ENCODE measurements at regions not wholly inside any gene's neighbourhood (a gene's known extent, or its start where the extent isn't known, plus 50 kb on each side); places are given as distances from the start of the nearest gene placed in this dataset.

DNA sequence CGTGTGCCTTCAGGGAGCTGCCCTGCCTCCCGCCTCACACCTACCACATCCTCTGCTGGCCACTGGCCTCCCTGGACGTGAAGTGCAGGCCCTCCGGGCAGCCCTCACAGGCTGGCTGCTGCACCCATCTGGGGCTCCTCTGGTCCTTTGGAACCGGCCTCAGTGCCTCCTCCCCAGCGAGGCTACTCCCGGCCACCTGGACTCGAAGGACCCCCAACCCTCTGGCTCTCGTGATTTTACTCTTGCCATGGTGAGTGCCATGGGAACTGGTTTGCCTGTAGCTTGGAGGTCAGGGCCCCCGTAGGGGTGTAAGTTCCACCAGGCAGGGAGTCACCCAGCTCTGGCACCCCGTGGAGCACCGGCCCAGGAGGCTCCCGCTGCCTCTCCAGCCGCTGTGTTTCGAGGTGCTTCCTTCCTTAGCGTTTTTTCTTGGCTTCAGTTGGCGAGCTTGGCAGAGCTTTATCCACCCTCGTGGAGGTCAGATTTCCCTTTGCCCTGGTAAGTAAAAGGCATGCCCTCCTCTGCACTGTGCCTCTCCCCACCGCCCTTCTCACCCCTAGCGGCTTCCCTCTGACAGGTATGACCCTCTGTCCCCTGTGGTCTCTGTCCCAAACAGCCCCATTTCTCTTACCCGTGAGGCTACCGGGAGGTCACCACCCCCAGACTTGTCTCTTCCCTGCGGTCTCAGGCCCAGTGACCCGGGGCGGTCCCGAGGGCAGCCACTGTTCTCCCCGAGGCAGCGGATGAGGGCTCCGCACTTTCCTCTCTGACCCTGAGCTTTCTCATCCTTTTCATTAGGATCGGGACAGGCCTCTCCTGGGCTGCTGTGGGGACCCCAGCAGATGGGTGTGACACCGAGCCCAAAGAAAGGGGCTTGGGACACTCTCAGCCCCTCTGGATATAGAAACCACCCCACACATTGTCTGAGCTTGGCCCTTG, 203.1 kb upstream of the C14orf180 start:
- TF ChIP-seq, protein P1, sequence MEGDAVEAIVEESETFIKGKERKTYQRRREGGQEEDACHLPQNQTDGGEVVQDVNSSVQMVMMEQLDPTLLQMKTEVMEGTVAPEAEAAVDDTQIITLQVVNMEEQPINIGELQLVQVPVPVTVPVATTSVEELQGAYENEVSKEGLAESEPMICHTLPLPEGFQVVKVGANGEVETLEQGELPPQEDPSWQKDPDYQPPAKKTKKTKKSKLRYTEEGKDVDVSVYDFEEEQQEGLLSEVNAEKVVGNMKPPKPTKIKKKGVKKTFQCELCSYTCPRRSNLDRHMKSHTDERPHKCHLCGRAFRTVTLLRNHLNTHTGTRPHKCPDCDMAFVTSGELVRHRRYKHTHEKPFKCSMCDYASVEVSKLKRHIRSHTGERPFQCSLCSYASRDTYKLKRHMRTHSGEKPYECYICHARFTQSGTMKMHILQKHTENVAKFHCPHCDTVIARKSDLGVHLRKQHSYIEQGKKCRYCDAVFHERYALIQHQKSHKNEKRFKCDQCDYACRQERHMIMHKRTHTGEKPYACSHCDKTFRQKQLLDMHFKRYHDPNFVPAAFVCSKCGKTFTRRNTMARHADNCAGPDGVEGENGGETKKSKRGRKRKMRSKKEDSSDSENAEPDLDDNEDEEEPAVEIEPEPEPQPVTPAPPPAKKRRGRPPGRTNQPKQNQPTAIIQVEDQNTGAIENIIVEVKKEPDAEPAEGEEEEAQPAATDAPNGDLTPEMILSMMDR (conservative IDR thresholded peaks at IDR 0.05) = no peak
- TF ChIP-seq EZH2 (IDR thresholded peaks at IDR 0.05; ENCODE audit: low read depth) = no peak; the same call in 1 of the 2 replicates
